Gastroesophageal sphincter (tissue), 4 donors: ENCODE measurements at regions not wholly inside any gene's neighbourhood (a gene's known extent, or its start where the extent isn't known, plus 50 kb on each side); places are given as distances from the start of the nearest gene placed in this dataset.

Experiments
- ATAC-seq: fragments of 150-250 bp; one replicate; pipeline ENCODE4 v1.9.1; 2016; ENCODE audit warnings: mild to moderate bottlenecking, moderate library complexity
- H3K27ac ChIP-seq, 4 donors: fragments of 200-600 bp; sonication (generic) in 3 of 4; 1 replicate in 3 of 4; 2 replicates in 1 of 4; pipeline ENCODE4 v1.5.1; 2016 to 2019
- H3K27me3 ChIP-seq: fragments of 200-600 bp; sonication (generic); one replicate; pipeline ENCODE4 v1.5.1; 2019
- H3K36me3 ChIP-seq, 2 donors: fragments of 200-600 bp; sonication (generic); one replicate each; pipeline ENCODE4 v1.5.1; 2019; ENCODE audit warnings: control low read depth in 1 of 2
- H3K4me1 ChIP-seq, 3 donors: fragments of 200-600 bp; sonication (generic); 1 replicate in 2 of 3; 2 replicates in 1 of 3; pipeline ENCODE4 v1.5.1; 2016 to 2019; ENCODE audit warnings: control low read depth in 2 of 3
- H3K4me3 ChIP-seq, 2 donors: fragments of 200-600 bp; sonication (generic); one replicate each; pipeline ENCODE4 v1.5.1; 2019; ENCODE audit warnings: mild to moderate bottlenecking in 1 of 2, moderate library complexity in 1 of 2
- H3K9me3 ChIP-seq, 3 donors: fragments of 200-600 bp; sonication (generic); one replicate each; pipeline ENCODE4 v1.5.1; 2017 to 2019; ENCODE audit warnings: control low read depth in 2 of 3
- CTCF ChIP-seq, 4 experiments: fragments of 200-600 bp in 2 of 4; fragments of 450-650 bp in 2 of 4; sonication (generic) in 1 of 4; IDR thresholded peaks; one replicate each; pipeline ENCODE4 v1.5.1; 2017 to 2019; ENCODE audit warnings: antibody characterized with exemption in 4 of 4, mild to moderate bottlenecking in 2 of 4, moderate library complexity in 2 of 4
- EP300 ChIP-seq: sonication (generic); formaldehyde crosslinking; IDR thresholded peaks from one replicate; pipeline ENCODE4 v1.6.1; 2017; ENCODE audit warnings: antibody characterized with exemption, mild to moderate bottlenecking
- POLR2A ChIP-seq, 2 donors: fragments of 450-650 bp; IDR thresholded peaks; one replicate each; pipeline ENCODE4 v1.6.1; 2017; ENCODE audit warnings: antibody characterized with exemption in 2 of 2, mild to moderate bottlenecking in 2 of 2, moderate library complexity in 1 of 2
- POLR2AphosphoS5 ChIP-seq: sonication (generic); formaldehyde crosslinking; IDR thresholded peaks from one replicate; pipeline ENCODE4 v1.6.1; 2017; ENCODE audit warnings: antibody characterized with exemption
- WGBS, 2 donors: methylation state at CpG; one replicate each; pipeline ENCODE4 v1.1.5; 2018; ENCODE audit warnings: low coverage in 1 of 2; 5-methylcytosine and 5-hydroxymethylcytosine counted together

- H3K27ac ChIP-seq = no peak overlapping the region
- WGBS, 2 donors = 76 to 79% methylated on average over 3 to 4 of the region's 4 CpGs
- H3K4me3 ChIP-seq = no peak overlapping the region
- TF ChIP-seq POLR2A (IDR thresholded peaks at IDR 0.05) (no peak), POLR2AphosphoS5 (no peak), CTCF (IDR thresholded peaks at IDR 0.05) (no peak), EP300 (no peak)
- no peaks in the 10 kb centered on the region for H3K9me3 ChIP-seq
- ATAC-seq = no peak
- no peaks in the 10 kb centered on the region for H3K27me3 ChIP-seq
- no peaks in the 10 kb centered on the region for H3K36me3 ChIP-seq
- no peaks in the 10 kb centered on the region for H3K4me1 ChIP-seq
Observed at GRCh38 chr6:22399693-22400092, 102.9 kb upstream of the PRL start.

GRCh38 chr6:22401206-22401605 is 104.4 kb upstream of the PRL start:
- no peaks in the 10 kb centered on the region for H3K9me3 ChIP-seq
- 100% methylated on average over 1 of the region's 1 CpG for WGBS, 2 donors
- H3K27me3 ChIP-seq = no peaks in the 10 kb centered on the region
- no peak for ATAC-seq
- no peak for TF ChIP-seq CTCF (IDR thresholded peaks at IDR 0.05)
- TF ChIP-seq POLR2AphosphoS5 = no peak
- H3K4me1 ChIP-seq = no peaks in the 10 kb centered on the region
- H3K27ac ChIP-seq = no peak overlapping the region
- H3K4me3 ChIP-seq = no peak overlapping the region
- no peaks in the 10 kb centered on the region for H3K36me3 ChIP-seq

GRCh38 chr6:22401932-22402331 is 105.1 kb upstream of the PRL start:
- TF ChIP-seq EP300 (no peak), POLR2AphosphoS5 (no peak)
- Histone ChIP-seq H3K4me3 (no peak overlapping the region), H3K36me3 (no peaks in the 10 kb centered on the region), H3K27me3 (no peaks in the 10 kb centered on the region), H3K4me1 (no peaks in the 10 kb centered on the region), H3K27ac (no peak overlapping the region), H3K9me3 (no peaks in the 10 kb centered on the region)
- no peak for ATAC-seq
- WGBS, 2 donors = 100% methylated on average over 2 of the region's 2 CpGs

- WGBS, 2 donors = 100% methylated on average over 1 of the region's 1 CpG
- Histone ChIP-seq H3K27ac (no peak overlapping the region), H3K27me3 (no peaks in the 10 kb centered on the region), H3K4me1 (peaks cover 0 to 14% (median 0%) of the 10 kb centered on the region in 3 donors), H3K4me3 (no peak overlapping the region), H3K36me3 (no peaks in the 10 kb centered on the region), H3K9me3 (no peaks in the 10 kb centered on the region)
- TF ChIP-seq EP300 = no peak
- no peak for TF ChIP-seq CTCF (IDR thresholded peaks at IDR 0.05)
- no peak for TF ChIP-seq POLR2AphosphoS5
- TF ChIP-seq POLR2A (IDR thresholded peaks at IDR 0.05) = no peak
- no peak for ATAC-seq
Observed at GRCh38 chr6:22409486-22409885, 112.7 kb upstream of the PRL start.

GRCh38 chr6:22411376-22412105 is 114.7 kb upstream of the PRL start:
- TF ChIP-seq POLR2A (IDR thresholded peaks at IDR 0.05) = no peak
- TF ChIP-seq POLR2AphosphoS5 = peak; percentile 29
- Histone ChIP-seq H3K4me3 (no peak overlapping the region), H3K36me3 (no peaks in the 10 kb centered on the region), H3K4me1 (peaks cover 0 to 17% (median 0%) of the 10 kb centered on the region in 3 donors), H3K27ac (no peak overlapping the region), H3K27me3 (no peaks in the 10 kb centered on the region), H3K9me3 (no peaks in the 10 kb centered on the region)
- ATAC-seq = peak; percentile 61
- 81 to 93% methylated on average over 3 of the region's 3 CpGs for WGBS, 2 donors

- WGBS, 2 donors = 44% methylated on average over 2 of the region's 2 CpGs; no CpG with 5 or more reads in 1 of the 2 donors
- peaks cover 0 to under 1% (median 0%) of the 10 kb centered on the region in 3 donors for H3K9me3 ChIP-seq
- H3K27me3 ChIP-seq = no peaks in the 10 kb centered on the region
- H3K36me3 ChIP-seq = no peaks in the 10 kb centered on the region
- H3K27ac ChIP-seq = no peak overlapping the region
- no peak for TF ChIP-seq POLR2AphosphoS5
- TF ChIP-seq CTCF (IDR thresholded peaks at IDR 0.05) = no peak
- no peak overlapping the region for H3K4me3 ChIP-seq
- peaks cover 0 to 17% (median 0%) of the 10 kb centered on the region in 3 donors for H3K4me1 ChIP-seq
- no peak for ATAC-seq
Observed at GRCh38 chr6:22412994-22413393, 116.2 kb upstream of the PRL start.
